Esophagus squamous epithelium (tissue), 4 donors: ENCODE measurements at regions not wholly inside any gene's neighbourhood (a gene's known extent, or its start where the extent isn't known, plus 50 kb on each side); places are given as distances from the start of the nearest gene placed in this dataset.

ENCODE experiments used
- POLR2A ChIP-seq, 4 donors: fragments of 450-650 bp; IDR thresholded peaks; one replicate each; pipeline ENCODE4 v1.6.1; 2017; ENCODE audit warnings: antibody characterized with exemption in 4 of 4, mild to moderate bottlenecking in 4 of 4, moderate library complexity in 3 of 4
- TF ChIP-seq, protein P1 (sequence below), 6 experiments: fragments of 450-650 bp in 4 of 6; fragments of 200-600 bp in 2 of 6; sonication (generic) in 2 of 6; IDR thresholded peaks; one replicate each; pipeline ENCODE4 v1.5.1; 2016 to 2019; ENCODE audit warnings: antibody characterized with exemption in 6 of 6, mild to moderate bottlenecking in 4 of 6, moderate library complexity in 4 of 6

DNA sequence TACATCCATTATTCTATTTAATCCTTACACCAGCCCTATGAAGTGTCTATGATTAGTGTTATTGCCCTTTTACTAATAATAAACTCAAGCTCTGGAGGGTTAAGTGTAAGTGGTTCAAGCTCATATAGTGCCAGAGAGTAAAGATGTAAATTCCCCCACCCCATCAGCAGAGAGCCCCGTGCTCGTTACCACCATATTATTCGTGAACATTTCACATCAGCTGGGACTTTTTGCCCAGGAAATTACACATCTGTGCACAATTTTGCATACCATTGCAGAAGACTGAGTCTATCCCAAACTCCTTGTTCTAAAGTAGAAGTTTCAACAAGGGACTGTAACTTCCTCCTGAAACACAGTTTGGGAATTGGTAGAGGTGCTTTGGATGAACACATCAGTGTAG lies 220.1 kb downstream of the BCAS1 start:
- TF ChIP-seq, protein P1, sequence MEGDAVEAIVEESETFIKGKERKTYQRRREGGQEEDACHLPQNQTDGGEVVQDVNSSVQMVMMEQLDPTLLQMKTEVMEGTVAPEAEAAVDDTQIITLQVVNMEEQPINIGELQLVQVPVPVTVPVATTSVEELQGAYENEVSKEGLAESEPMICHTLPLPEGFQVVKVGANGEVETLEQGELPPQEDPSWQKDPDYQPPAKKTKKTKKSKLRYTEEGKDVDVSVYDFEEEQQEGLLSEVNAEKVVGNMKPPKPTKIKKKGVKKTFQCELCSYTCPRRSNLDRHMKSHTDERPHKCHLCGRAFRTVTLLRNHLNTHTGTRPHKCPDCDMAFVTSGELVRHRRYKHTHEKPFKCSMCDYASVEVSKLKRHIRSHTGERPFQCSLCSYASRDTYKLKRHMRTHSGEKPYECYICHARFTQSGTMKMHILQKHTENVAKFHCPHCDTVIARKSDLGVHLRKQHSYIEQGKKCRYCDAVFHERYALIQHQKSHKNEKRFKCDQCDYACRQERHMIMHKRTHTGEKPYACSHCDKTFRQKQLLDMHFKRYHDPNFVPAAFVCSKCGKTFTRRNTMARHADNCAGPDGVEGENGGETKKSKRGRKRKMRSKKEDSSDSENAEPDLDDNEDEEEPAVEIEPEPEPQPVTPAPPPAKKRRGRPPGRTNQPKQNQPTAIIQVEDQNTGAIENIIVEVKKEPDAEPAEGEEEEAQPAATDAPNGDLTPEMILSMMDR (IDR thresholded peaks at IDR 0.05) = no peak
- no peak for TF ChIP-seq POLR2A (IDR thresholded peaks at IDR 0.05)
